PC-9 (cell line): ENCODE measurements at regions not wholly inside any gene's neighbourhood (a gene's known extent, or its start where the extent isn't known, plus 50 kb on each side); places are given as distances from the start of the nearest gene placed in this dataset.

Experiments
- BruUV-seq: library from RNA; stranded (reverse); fragments of 400-500 nt; replicated peaks from 2 replicates; lab custom pipeline; 2021; lab: Mats Ljungman, UMichigan
- CTCF ChIA-PET: fragments of 300-600 bp; sonication (Branson Sonifier 250); formaldehyde crosslinking; loops from one replicate; lab custom pipeline; 2022; ENCODE audit warnings: antibody characterized with exemption; lab: Charles Lee
- POLR2A ChIA-PET: fragments of 300-600 bp; sonication (Branson Sonifier 250); formaldehyde crosslinking; loops from one replicate; lab custom pipeline; 2022; ENCODE audit warnings: antibody characterized with exemption; ENCODE audit not compliant: unreplicated experiment; lab: Charles Lee
- DNase-seq, 2 experiments: peaks; one replicate each; pipeline versions ENCODE4 v3.0.0 to v3.0.0-alpha.2; 2015 to 2022; ENCODE audit warnings: mixed read lengths in 1 of 2
- H2AFZ ChIP-seq: fragments of 200-600 bp; sonication (generic); 2 replicates; pipeline ENCODE4 v1.8.1; 2017; ENCODE audit warnings: antibody characterized with exemption
- H3F3A ChIP-seq: fragments of 200-600 bp; sonication (generic); 2 replicates; pipeline ENCODE4 v1.8.1; 2017; ENCODE audit warnings: antibody characterized with exemption, mild to moderate bottlenecking, low read depth; ENCODE audit not compliant: insufficient read depth
- H3K27ac ChIP-seq: fragments of 200-600 bp; sonication (generic); 2 replicates; pipeline ENCODE4 v1.6.1; 2016; ENCODE audit warnings: mixed run types
- H3K27me3 ChIP-seq: fragments of 200-600 bp; sonication (generic); 2 replicates; pipeline ENCODE4 v1.6.1; 2016; ENCODE audit warnings: low read depth, mixed run types; ENCODE audit not compliant: insufficient read depth
- H3K36me3 ChIP-seq: fragments of 200-600 bp; sonication (generic); 2 replicates; pipeline ENCODE4 v1.6.1; 2016; ENCODE audit warnings: low read depth, mixed run types
- H3K4me1 ChIP-seq: fragments of 200-600 bp; sonication (generic); replicated peaks from 2 replicates; pipeline ENCODE4 v1.6.1; 2016; ENCODE audit warnings: mixed run types; ENCODE audit not compliant: insufficient read depth
- H3K4me2 ChIP-seq: fragments of 200-600 bp; sonication (generic); 2 replicates; pipeline ENCODE4 v1.6.1; 2017; ENCODE audit warnings: mixed run types
- H3K4me3 ChIP-seq: fragments of 200-600 bp; sonication (generic); 2 replicates; pipeline ENCODE4 v1.6.1; 2016; ENCODE audit warnings: mixed run types
- H3K79me2 ChIP-seq: fragments of 200-600 bp; sonication (generic); 2 replicates; pipeline ENCODE4 v1.6.1; 2017; ENCODE audit warnings: low read depth, mixed run types
- H3K9me2 ChIP-seq: fragments of 200-600 bp; sonication (generic); 2 replicates; pipeline ENCODE4 v1.8.1; 2017; ENCODE audit warnings: mild to moderate bottlenecking; ENCODE audit not compliant: insufficient read depth
- H3K9me3 ChIP-seq: fragments of 200-600 bp; sonication (generic); 2 replicates; pipeline ENCODE4 v1.8.1; 2016; ENCODE audit warnings: low read depth; ENCODE audit not compliant: insufficient read depth
- H4K20me1 ChIP-seq: fragments of 200-600 bp; sonication (generic); 2 replicates; pipeline ENCODE4 v1.8.1; 2017; ENCODE audit not compliant: insufficient read depth
- CTCF ChIP-seq: fragments of 200-600 bp; sonication (generic); conservative IDR thresholded peaks from 2 replicates; pipeline ENCODE4 v1.6.1; 2017; ENCODE audit warnings: mixed run types, antibody characterized with exemption, mild to moderate bottlenecking, moderate library complexity
- EZH2 ChIP-seq: fragments of 200-600 bp; sonication (generic); IDR thresholded peaks from 2 replicates; pipeline ENCODE4 v1.8.0; 2017; ENCODE audit warnings: antibody characterized with exemption, low read depth
- intact Hi-C: fragments of 100-400 bp; cut with micrococcal nuclease; formaldehyde crosslinking; loops from one replicate; pipeline ENCODE4 v1.10.0; 2022; ENCODE audit not compliant: unreplicated experiment

GRCh38 chr4:138050601-138051000 is 191.5 kb downstream of the SLC7A11 start:
- no peaks in the 10 kb centered on the region for H3K27me3 ChIP-seq
- no peak overlapping the region for H3K27ac ChIP-seq
- peaks cover 15% of the 10 kb centered on the region for H3F3A ChIP-seq
- no peaks in the 10 kb centered on the region for H4K20me1 ChIP-seq
- no peaks in the 10 kb centered on the region for H3K9me3 ChIP-seq
- H3K4me3 ChIP-seq, result no peak overlapping the region
- intact Hi-C loops, result no loop called here
- BruUV-seq, result no TSS peak
- ChIA-PET POLR2A (no interaction called here), CTCF (no interaction called here)
- no peaks in the 10 kb centered on the region for H3K9me2 ChIP-seq
- H3K4me2 ChIP-seq, result no peak overlapping the region
- H3K4me1 ChIP-seq, result peaks cover 18% of the 10 kb centered on the region
- no peaks in the 10 kb centered on the region for H3K79me2 ChIP-seq
- no peaks in the 10 kb centered on the region for H3K36me3 ChIP-seq
- no peak for DNase-seq
- no peak overlapping the region for H2AFZ ChIP-seq
- no peak for TF ChIP-seq EZH2
- TF ChIP-seq CTCF, result no peak

GRCh38 chr4:138049355-138049754 is 192.8 kb downstream of the SLC7A11 start:
- H3K4me2 ChIP-seq, result no peak overlapping the region
- no peak for TF ChIP-seq CTCF
- TF ChIP-seq EZH2, result no peak
- POLR2A ChIA-PET, result no interaction called here

GRCh38 chr4:138047290-138047689 is 194.9 kb downstream of the SLC7A11 start:
- H3K79me2 ChIP-seq, result no peaks in the 10 kb centered on the region
- H2AFZ ChIP-seq, result no peak overlapping the region
- no peaks in the 10 kb centered on the region for H3F3A ChIP-seq
- no peak for DNase-seq
- H3K36me3 ChIP-seq, result no peaks in the 10 kb centered on the region
- H3K4me3 ChIP-seq, result no peak overlapping the region
- no peak overlapping the region for H3K27ac ChIP-seq
- H3K4me2 ChIP-seq, result no peak overlapping the region
- no peaks in the 10 kb centered on the region for H3K9me2 ChIP-seq
- TF ChIP-seq CTCF, result no peak
- TF ChIP-seq EZH2, result no peak
- CTCF ChIA-PET, result no interaction called here
- no peaks in the 10 kb centered on the region for H3K9me3 ChIP-seq
- BruUV-seq, result no TSS peak
- H4K20me1 ChIP-seq, result no peaks in the 10 kb centered on the region
- POLR2A ChIA-PET, result no interaction called here
- H3K27me3 ChIP-seq, result no peaks in the 10 kb centered on the region
- H3K4me1 ChIP-seq, result no peaks in the 10 kb centered on the region
- intact Hi-C loops, result no loop called here

More at GRCh38 chr4:138049355-138049754, 192.8 kb downstream of the SLC7A11 start:
- CTCF ChIA-PET, result no interaction called here
- H3K79me2 ChIP-seq, result no peaks in the 10 kb centered on the region
- no peaks in the 10 kb centered on the region for H3K9me3 ChIP-seq
- no peak overlapping the region for H3K4me3 ChIP-seq
- no peaks in the 10 kb centered on the region for H3K36me3 ChIP-seq
- H3F3A ChIP-seq, result peaks cover 11% of the 10 kb centered on the region
- no peaks in the 10 kb centered on the region for H4K20me1 ChIP-seq
- no peak for DNase-seq
- intact Hi-C loops, result no loop called here
- peaks cover 13% of the 10 kb centered on the region for H3K4me1 ChIP-seq
- H3K27ac ChIP-seq, result no peak overlapping the region
- H2AFZ ChIP-seq, result no peak overlapping the region
- H3K27me3 ChIP-seq, result no peaks in the 10 kb centered on the region
- no TSS peak for BruUV-seq
- H3K9me2 ChIP-seq, result no peaks in the 10 kb centered on the region
